Vagina (tissue), 2 donors: ENCODE measurements at regions not wholly inside any gene's neighbourhood (a gene's known extent, or its start where the extent isn't known, plus 50 kb on each side); places are given as distances from the start of the nearest gene placed in this dataset.

Experiments
- POLR2AphosphoS5 ChIP-seq, 2 donors: sonication (generic); formaldehyde crosslinking; IDR thresholded peaks; one replicate each; pipeline ENCODE4 v1.9.0; 2017; ENCODE audit warnings: antibody characterized with exemption in 2 of 2, mild to moderate bottlenecking in 2 of 2, low read depth in 1 of 2; ENCODE audit not compliant: insufficient read depth in 1 of 2
- TF ChIP-seq, protein P1 (sequence below), 3 experiments: fragments of 450-650 bp in 2 of 3; fragments of 200-600 bp in 1 of 3; sonication (generic) in 1 of 3; IDR thresholded peaks; one replicate each; pipeline ENCODE4 v1.5.1; 2017 to 2019; ENCODE audit warnings: antibody characterized with exemption in 3 of 3, mild to moderate bottlenecking in 2 of 3, moderate library complexity in 2 of 3

GRCh38 chr5:121292664-121293063 lies 559.0 kb upstream of the FTMT start:
- TF ChIP-seq, protein P1, sequence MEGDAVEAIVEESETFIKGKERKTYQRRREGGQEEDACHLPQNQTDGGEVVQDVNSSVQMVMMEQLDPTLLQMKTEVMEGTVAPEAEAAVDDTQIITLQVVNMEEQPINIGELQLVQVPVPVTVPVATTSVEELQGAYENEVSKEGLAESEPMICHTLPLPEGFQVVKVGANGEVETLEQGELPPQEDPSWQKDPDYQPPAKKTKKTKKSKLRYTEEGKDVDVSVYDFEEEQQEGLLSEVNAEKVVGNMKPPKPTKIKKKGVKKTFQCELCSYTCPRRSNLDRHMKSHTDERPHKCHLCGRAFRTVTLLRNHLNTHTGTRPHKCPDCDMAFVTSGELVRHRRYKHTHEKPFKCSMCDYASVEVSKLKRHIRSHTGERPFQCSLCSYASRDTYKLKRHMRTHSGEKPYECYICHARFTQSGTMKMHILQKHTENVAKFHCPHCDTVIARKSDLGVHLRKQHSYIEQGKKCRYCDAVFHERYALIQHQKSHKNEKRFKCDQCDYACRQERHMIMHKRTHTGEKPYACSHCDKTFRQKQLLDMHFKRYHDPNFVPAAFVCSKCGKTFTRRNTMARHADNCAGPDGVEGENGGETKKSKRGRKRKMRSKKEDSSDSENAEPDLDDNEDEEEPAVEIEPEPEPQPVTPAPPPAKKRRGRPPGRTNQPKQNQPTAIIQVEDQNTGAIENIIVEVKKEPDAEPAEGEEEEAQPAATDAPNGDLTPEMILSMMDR (IDR thresholded peaks at IDR 0.05): no peak
- TF ChIP-seq POLR2AphosphoS5 (IDR thresholded peaks at IDR 0.05; ENCODE audit: insufficient read depth in 1 of 2, low read depth in 1 of 2): no peak
